ENCODE measurements at regions not wholly inside any gene's neighbourhood (a gene's known extent, or its start where the extent isn't known, plus 50 kb on each side); places are given as distances from the start of the nearest gene placed in this dataset.
"Not testable (repeated sequence)": the region's sequence is repeated elsewhere in the genome, so short reads cannot be mapped to it uniquely, and the experiment has no call there.

GRCh38 chr2:21194147-21194546 is 70.4 kb downstream of the TDRD15 start:
- ATAC-seq: no peak

- no peak for ATAC-seq
Observed at GRCh38 chr2:21194858-21195271, 71.1 kb downstream of the TDRD15 start.

- ATAC-seq: no peak
Observed at GRCh38 chr2:21195326-21195725, 71.6 kb downstream of the TDRD15 start.

GRCh38 chr2:21198637-21199036 is 74.9 kb downstream of the TDRD15 start:
- ATAC-seq: no peak

- no peak for ATAC-seq
Observed at GRCh38 chr2:21203976-21204375, 80.2 kb downstream of the TDRD15 start.

GRCh38 chr2:21214085-21214484 is 90.3 kb downstream of the TDRD15 start:
- not testable (repeated sequence) for ATAC-seq

- ATAC-seq: no peak
Observed at GRCh38 chr2:21217442-21217841, 93.7 kb downstream of the TDRD15 start.

GRCh38 chr2:21220930-21221329 is 97.2 kb downstream of the TDRD15 start:
- no peak for ATAC-seq

- ATAC-seq: no peak
Observed at GRCh38 chr2:21223618-21224017, 99.8 kb downstream of the TDRD15 start.

- ATAC-seq: no peak
Observed at GRCh38 chr2:21228041-21228895, 104.5 kb downstream of the TDRD15 start.

GRCh38 chr2:21229302-21229701 is 105.5 kb downstream of the TDRD15 start:
- ATAC-seq: no peak

GRCh38 chr2:21230140-21230539 is 106.4 kb downstream of the TDRD15 start:
- no peak for ATAC-seq

- no peak for ATAC-seq
Observed at GRCh38 chr2:21231985-21232384, 108.2 kb downstream of the TDRD15 start.

- no peak for ATAC-seq
Observed at GRCh38 chr2:21233194-21233593, 109.4 kb downstream of the TDRD15 start.

GRCh38 chr2:21234001-21234400 is 110.2 kb downstream of the TDRD15 start:
- ATAC-seq: no peak

- ATAC-seq: no peak
Observed at GRCh38 chr2:21234464-21235120, 110.8 kb downstream of the TDRD15 start.

- ATAC-seq: not testable (repeated sequence)
Observed at GRCh38 chr2:21239749-21240148, 116.0 kb downstream of the TDRD15 start.

GRCh38 chr2:21244161-21244560 is 120.4 kb downstream of the TDRD15 start:
- ATAC-seq: no peak

- no peak for ATAC-seq
Observed at GRCh38 chr2:21245565-21245964, 121.8 kb downstream of the TDRD15 start.

- ATAC-seq: no peak
Observed at GRCh38 chr2:21249367-21249766, 125.6 kb downstream of the TDRD15 start.

GRCh38 chr2:21250673-21251072 is 126.9 kb downstream of the TDRD15 start:
- ATAC-seq: no peak

GRCh38 chr2:21251216-21251980 is 127.6 kb downstream of the TDRD15 start:
- no peak for ATAC-seq

- no peak for ATAC-seq
Observed at GRCh38 chr2:21253311-21254027, 129.7 kb downstream of the TDRD15 start.

All from esophagus mucosa (tissue), 1 donor.